Bronchial epithelial cell (primary cell): ENCODE measurements at regions not wholly inside any gene's neighbourhood (a gene's known extent, or its start where the extent isn't known, plus 50 kb on each side); places are given as distances from the start of the nearest gene placed in this dataset.

Experiments
- DNase-seq: peaks from one replicate; pipeline ENCODE4 v3.0.0-alpha.2; 2010; ENCODE audit warnings: low read depth
- FAIRE-seq: peaks from 2 replicates; lab custom pipeline; 2011; peaks lifted over from hg19 to GRCh38; lab: Jason Lieb, UNC
- H3K27me3 ChIP-seq: 2 replicates; pipeline ENCODE4 v1.5.1; 2011; ENCODE audit warnings: low read length; ENCODE audit not compliant: control insufficient read depth, insufficient read depth
- H3K36me3 ChIP-seq: 2 replicates; pipeline ENCODE4 v1.5.1; 2011; ENCODE audit warnings: low read length; ENCODE audit not compliant: control insufficient read depth, insufficient read depth
- H3K4me3 ChIP-seq: 2 replicates; pipeline ENCODE4 v1.5.1; 2011; ENCODE audit warnings: mild to moderate bottlenecking, low read depth, low read length, control low read depth
- CTCF ChIP-seq: IDR thresholded peaks from 2 replicates; pipeline ENCODE4 v1.5.1; 2011; ENCODE audit warnings: mild to moderate bottlenecking, moderate library complexity, low read length, control low read depth, inconsistent platforms; ENCODE audit not compliant: insufficient read depth, severe bottlenecking

- no peak for TF ChIP-seq CTCF
- no peak for FAIRE-seq
- Histone ChIP-seq H3K4me3 (no peak overlapping the region), H3K36me3 (no peaks in the 10 kb centered on the region), H3K27me3 (no peaks in the 10 kb centered on the region)
- DNase-seq, result no peak
Observed at GRCh38 chr5:82376307-82376706, 98.2 kb upstream of the RPS23 start.

DNA sequence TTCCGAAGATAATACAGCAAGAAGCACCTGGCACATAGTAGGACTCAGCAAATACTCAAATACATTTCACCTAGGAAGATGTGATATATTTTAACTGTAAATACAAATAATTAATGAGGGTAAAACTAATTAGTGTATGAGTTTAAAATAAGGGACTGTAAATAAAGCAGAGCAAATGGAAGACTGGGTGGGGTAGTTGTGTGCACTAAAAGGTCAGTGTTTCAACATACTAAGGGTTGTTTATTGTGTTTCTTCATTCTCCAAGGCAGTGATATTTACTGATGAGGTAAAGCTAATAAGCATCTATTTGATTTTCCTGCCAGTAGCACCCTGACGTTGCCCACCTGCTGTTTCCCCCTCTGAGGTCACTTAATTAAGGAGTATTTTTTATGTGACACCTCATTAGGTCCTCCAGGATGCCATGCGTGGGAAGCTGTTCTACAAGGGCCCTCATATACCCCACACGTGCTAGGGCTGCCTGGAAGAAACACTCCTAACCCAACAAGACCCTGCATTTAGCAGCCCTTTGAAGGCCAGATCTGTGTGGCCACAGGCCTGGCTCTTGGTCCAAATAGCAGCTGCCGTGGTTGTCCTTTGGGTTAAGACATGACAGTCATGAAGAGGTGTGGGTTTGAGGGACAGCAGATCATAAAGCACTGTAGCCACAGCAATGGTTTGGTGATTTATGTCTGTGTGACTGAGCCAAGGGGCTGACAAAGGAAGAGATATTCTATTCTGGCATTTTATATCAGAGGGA lies 97.5 kb upstream of the RPS23 start:
- Histone ChIP-seq H3K36me3 (no peaks in the 10 kb centered on the region), H3K27me3 (no peaks in the 10 kb centered on the region), H3K4me3 (no peak overlapping the region)
- no peak for TF ChIP-seq CTCF
- no peak for FAIRE-seq
- DNase-seq, result no peak

DNA sequence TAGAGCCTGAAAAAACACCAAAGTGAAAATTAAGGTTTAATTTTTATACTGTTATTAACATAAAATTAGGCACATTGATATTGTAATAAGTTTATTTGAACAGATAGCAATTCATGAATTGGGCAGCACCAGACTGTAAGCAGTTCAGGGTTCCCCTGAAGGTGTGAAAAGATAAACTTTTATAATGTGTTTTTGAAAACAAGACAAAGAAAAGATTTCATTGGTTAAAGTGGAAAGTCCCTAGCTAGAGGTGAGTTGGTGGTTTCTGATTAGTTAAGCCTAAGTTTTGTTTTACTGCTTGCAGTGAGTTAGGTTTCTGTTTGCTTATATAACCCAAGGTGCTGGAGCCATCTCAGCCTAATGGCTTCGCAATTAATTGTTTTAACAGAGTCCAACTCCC lies 96.5 kb upstream of the RPS23 start:
- DNase-seq (no peak), FAIRE-seq (no peak)
- Histone ChIP-seq H3K36me3 (no peaks in the 10 kb centered on the region), H3K4me3 (no peak overlapping the region), H3K27me3 (no peaks in the 10 kb centered on the region)
- no peak for TF ChIP-seq CTCF

GRCh38 chr5:82367930-82368329 lies 89.8 kb upstream of the RPS23 start:
- FAIRE-seq (no peak), DNase-seq (no peak)
- Histone ChIP-seq H3K4me3 (no peak overlapping the region), H3K27me3 (no peaks in the 10 kb centered on the region), H3K36me3 (no peaks in the 10 kb centered on the region)
- no peak for TF ChIP-seq CTCF

- H3K4me3 ChIP-seq, result no peak overlapping the region
- DNase-seq (peak; percentile 100), FAIRE-seq (peak; percentile 89)
Observed at GRCh38 chr5:82365744-82366228, 87.6 kb upstream of the RPS23 start.

More at GRCh38 chr5:82365744-82366228, 87.6 kb upstream of the RPS23 start:
- TF ChIP-seq CTCF, result no peak
- no peaks in the 10 kb centered on the region for H3K27me3 ChIP-seq
- H3K36me3 ChIP-seq, result no peaks in the 10 kb centered on the region
